LNCAP (cell line): ENCODE measurements at regions not wholly inside any gene's neighbourhood (a gene's known extent, or its start where the extent isn't known, plus 50 kb on each side); places are given as distances from the start of the nearest gene placed in this dataset.

Experiments
- CTCF ChIP-seq: fragments of 450-650 bp; IDR thresholded peaks from 2 replicates; pipeline ENCODE4 v1.5.1; 2017; ENCODE audit warnings: mild to moderate bottlenecking

- TF ChIP-seq CTCF = no peak
Measured at GRCh38 chr2:156663757-156664409, 227.7 kb downstream of the GPD2 start.

- TF ChIP-seq CTCF = no peak
Measured at GRCh38 chr2:156666130-156666785, 230.1 kb downstream of the GPD2 start.

- TF ChIP-seq CTCF = no peak
Measured at GRCh38 chr2:156670104-156670503, 233.9 kb downstream of the GPD2 start.

GRCh38 chr2:156671706-156672361 lies 235.7 kb downstream of the GPD2 start:
- TF ChIP-seq CTCF = no peak

- TF ChIP-seq CTCF = no peak
Measured at GRCh38 chr2:156672556-156673332, 236.6 kb downstream of the GPD2 start.

- no peak for TF ChIP-seq CTCF
Measured at GRCh38 chr2:156673333-156673615, 237.1 kb downstream of the GPD2 start.

- no peak for TF ChIP-seq CTCF
Measured at GRCh38 chr2:156673981-156674380, 237.8 kb downstream of the GPD2 start.
